ENCODE measurements at regions not wholly inside any gene's neighbourhood (a gene's known extent, or its start where the extent isn't known, plus 50 kb on each side); places are given as distances from the start of the nearest gene placed in this dataset.
A peak's percentile ranks its signal among the peaks of the same experiment; 100 is the strongest.

- Histone ChIP-seq H3K36me3 (replicated peaks in 1 of 2; ENCODE audit: control insufficient read depth in 1 of 2, insufficient read depth in 2 of 2, low read length in 2 of 2) (no peaks in the 10 kb centered on the region), H3K9me3 (ENCODE audit: low read length) (no peaks in the 10 kb centered on the region), H3K27me3 (ENCODE audit: control insufficient read depth in 1 of 2, insufficient read depth in 2 of 2, low read length in 2 of 2) (no peaks in the 10 kb centered on the region), H3K79me2 (ENCODE audit: insufficient read depth, low read length) (no peaks in the 10 kb centered on the region), H3K4me2 (ENCODE audit: low read depth, low read length) (no peak overlapping the region), H3K9ac (ENCODE audit: insufficient read depth, low read depth, low read length) (no peak overlapping the region), H2AFZ (ENCODE audit: low read length) (no peak overlapping the region), H3K27ac (ENCODE audit: extremely low read length, insufficient read depth, low read length) (no peak overlapping the region), H3K4me3 (replicated peaks in 1 of 3; ENCODE audit: insufficient read depth in 1 of 3, low read depth in 2 of 3, low read length in 3 of 3) (no peak overlapping the region), H4K20me1 (ENCODE audit: insufficient read depth, low read length) (no peaks in the 10 kb centered on the region), H3K4me1 (ENCODE audit: insufficient read depth, low read length) (no peaks in the 10 kb centered on the region)
- TF ChIP-seq MED13 (CRISPR knock-in tag; IDR thresholded peaks at IDR 0.05) (no peak), CREB1 (IDR thresholded peaks at IDR 0.05) (peak; percentile 4; the same call in 1 of the 2 replicates), CREB1 (CRISPR knock-in tag; IDR thresholded peaks at IDR 0.05) (no peak)
- in situ Hi-C loops (cut with HindIII; ENCODE audit: extremely low pct_ligation_motif_present, low pct_unique_long_range_greater_than_20kb) (no loop called here), intact Hi-C loops (cut with micrococcal nuclease; ENCODE audit: unreplicated experiment) (no loop called here)
- ChIA-PET CTCF (ENCODE audit: low intra/inter-chr PET ratio, low total read pairs) (no interaction called here), POLR2A (no interaction called here)
- DNase-seq (ENCODE audit: low spot score) (no peak), ATAC-seq (no peak), FAIRE-seq (no peak)
- 23% methylated on average over 5 of the region's 5 CpGs for WGBS (ENCODE audit: low lambda C conversion rate)
- BruUV-seq (replicated peaks) = no TSS peak
Measured at GRCh38 chr5:126195410-126196100, 227.7 kb upstream of the GRAMD2B start.

GRCh38 chr5:126198531-126198930 is 224.7 kb upstream of the GRAMD2B start:
- CTCF ChIA-PET (ENCODE audit: low intra/inter-chr PET ratio, low total read pairs) = no interaction called here
- FAIRE-seq = no peak

More at GRCh38 chr5:126198531-126198930, 224.7 kb upstream of the GRAMD2B start:
- no TSS peak for BruUV-seq (replicated peaks)
- WGBS (ENCODE audit: low lambda C conversion rate) = 0% methylated on average over 2 of the region's 2 CpGs
- Histone ChIP-seq H3K9me3 (ENCODE audit: low read length) (no peaks in the 10 kb centered on the region), H3K79me2 (ENCODE audit: insufficient read depth, low read length) (no peaks in the 10 kb centered on the region), H3K36me3 (replicated peaks in 1 of 2; ENCODE audit: control insufficient read depth in 1 of 2, insufficient read depth in 2 of 2, low read length in 2 of 2) (no peaks in the 10 kb centered on the region), H2AFZ (ENCODE audit: low read length) (no peak overlapping the region), H3K9ac (ENCODE audit: insufficient read depth, low read depth, low read length) (no peak overlapping the region), H4K20me1 (ENCODE audit: insufficient read depth, low read length) (no peaks in the 10 kb centered on the region), H3K4me2 (ENCODE audit: low read depth, low read length) (no peak overlapping the region), H3K4me3 (replicated peaks in 1 of 3; ENCODE audit: insufficient read depth in 1 of 3, low read depth in 2 of 3, low read length in 3 of 3) (no peak overlapping the region), H3K27ac (ENCODE audit: extremely low read length, insufficient read depth, low read length) (no peak overlapping the region), H3K4me1 (ENCODE audit: insufficient read depth, low read length) (no peaks in the 10 kb centered on the region), H3K27me3 (ENCODE audit: control insufficient read depth in 1 of 2, insufficient read depth in 2 of 2, low read length in 2 of 2) (no peaks in the 10 kb centered on the region)
- TF ChIP-seq SMAD9 (CRISPR knock-in tag; IDR thresholded peaks at IDR 0.05) = no peak
- no peak for ATAC-seq
- DNase-seq (ENCODE audit: low spot score) = no peak
- POLR2A ChIA-PET = no interaction called here
- intact Hi-C loops (cut with micrococcal nuclease; ENCODE audit: unreplicated experiment) (no loop called here), in situ Hi-C loops (cut with HindIII; ENCODE audit: extremely low pct_ligation_motif_present, low pct_unique_long_range_greater_than_20kb) (no loop called here)

Data from HepG2 (cell line).